ENCODE measurements at regions not wholly inside any gene's neighbourhood (a gene's known extent, or its start where the extent isn't known, plus 50 kb on each side); places are given as distances from the start of the nearest gene placed in this dataset.

DNA sequence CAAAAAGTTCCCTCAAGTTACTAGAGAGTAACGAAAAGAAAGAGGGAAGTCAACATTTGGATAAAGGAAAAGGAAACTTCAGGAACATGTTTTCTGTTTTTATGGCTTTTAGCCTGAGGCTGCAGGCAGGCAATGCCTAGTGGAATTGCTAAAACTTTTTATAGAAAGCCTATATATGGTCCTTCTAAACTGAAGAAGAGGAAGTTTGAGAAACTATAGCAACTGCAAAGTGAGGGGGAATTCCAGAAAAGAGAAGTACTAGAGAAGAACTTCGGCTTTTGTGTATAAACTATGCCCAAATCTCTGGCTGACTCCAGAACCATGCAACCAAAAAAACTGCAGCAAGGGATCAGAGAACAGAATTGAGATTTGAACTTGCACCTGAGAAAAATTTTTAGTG is 74.3 kb upstream of the ARHGAP42 start:
- H3K36me3 ChIP-seq: no peaks in the 10 kb centered on the region
- no peak for DNase-seq
- TF ChIP-seq, protein P1, sequence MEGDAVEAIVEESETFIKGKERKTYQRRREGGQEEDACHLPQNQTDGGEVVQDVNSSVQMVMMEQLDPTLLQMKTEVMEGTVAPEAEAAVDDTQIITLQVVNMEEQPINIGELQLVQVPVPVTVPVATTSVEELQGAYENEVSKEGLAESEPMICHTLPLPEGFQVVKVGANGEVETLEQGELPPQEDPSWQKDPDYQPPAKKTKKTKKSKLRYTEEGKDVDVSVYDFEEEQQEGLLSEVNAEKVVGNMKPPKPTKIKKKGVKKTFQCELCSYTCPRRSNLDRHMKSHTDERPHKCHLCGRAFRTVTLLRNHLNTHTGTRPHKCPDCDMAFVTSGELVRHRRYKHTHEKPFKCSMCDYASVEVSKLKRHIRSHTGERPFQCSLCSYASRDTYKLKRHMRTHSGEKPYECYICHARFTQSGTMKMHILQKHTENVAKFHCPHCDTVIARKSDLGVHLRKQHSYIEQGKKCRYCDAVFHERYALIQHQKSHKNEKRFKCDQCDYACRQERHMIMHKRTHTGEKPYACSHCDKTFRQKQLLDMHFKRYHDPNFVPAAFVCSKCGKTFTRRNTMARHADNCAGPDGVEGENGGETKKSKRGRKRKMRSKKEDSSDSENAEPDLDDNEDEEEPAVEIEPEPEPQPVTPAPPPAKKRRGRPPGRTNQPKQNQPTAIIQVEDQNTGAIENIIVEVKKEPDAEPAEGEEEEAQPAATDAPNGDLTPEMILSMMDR (IDR thresholded peaks at IDR 0.05; ENCODE audit: low read depth, low read length): no peak

DNA sequence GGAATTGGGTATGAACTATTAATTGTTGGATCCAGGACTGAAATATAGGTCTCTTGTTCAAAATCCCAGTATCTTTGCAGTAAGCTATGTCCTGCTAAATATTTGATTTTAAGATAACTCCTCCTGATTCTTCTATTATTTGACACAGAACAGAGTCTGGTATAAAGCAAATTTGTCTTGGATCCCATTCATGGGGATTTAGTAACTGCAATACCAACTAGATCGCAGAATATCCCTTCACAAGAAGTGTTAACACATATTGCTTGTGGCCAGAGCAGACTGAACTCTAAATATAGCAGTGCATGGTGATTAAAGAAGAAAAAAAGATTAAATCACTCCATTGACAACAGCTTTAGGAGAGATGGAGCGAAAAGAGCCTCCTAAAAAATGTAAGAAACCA is 68.2 kb upstream of the ARHGAP42 start:
- Histone ChIP-seq H3K36me3 (no peaks in the 10 kb centered on the region), H3K27me3 (ENCODE audit: insufficient read depth, low read depth, severe bottlenecking) (no peaks in the 10 kb centered on the region), H3K9me3 (ENCODE audit: severe bottlenecking) (peaks cover 12% of the 10 kb centered on the region), H3K4me3 (ENCODE audit: low read depth, low read length) (no peak overlapping the region), H3K27ac (no peak overlapping the region)
- DNase-seq: no peak
- TF ChIP-seq, protein P1 (IDR thresholded peaks at IDR 0.05; ENCODE audit: low read depth, low read length): no peak

More for the DNA sequence above, 74.3 kb upstream of the ARHGAP42 start:
- Histone ChIP-seq H3K27me3 (ENCODE audit: insufficient read depth, low read depth, severe bottlenecking) (no peaks in the 10 kb centered on the region), H3K9me3 (ENCODE audit: severe bottlenecking) (peaks cover 2% of the 10 kb centered on the region), H3K27ac (no peak overlapping the region), H3K4me3 (ENCODE audit: low read depth, low read length) (no peak overlapping the region)

GRCh38 chr11:100619484-100619883 is 67.6 kb upstream of the ARHGAP42 start:
- peaks cover 12% of the 10 kb centered on the region for H3K9me3 ChIP-seq (ENCODE audit: severe bottlenecking)

GRCh38 chr11:100622404-100622803 is 64.7 kb upstream of the ARHGAP42 start:
- no peaks in the 10 kb centered on the region for H3K36me3 ChIP-seq
- no peak overlapping the region for H3K4me3 ChIP-seq (ENCODE audit: low read depth, low read length)
- H3K9me3 ChIP-seq (ENCODE audit: severe bottlenecking): peaks cover 12% of the 10 kb centered on the region
- H3K27me3 ChIP-seq (ENCODE audit: insufficient read depth, low read depth, severe bottlenecking): no peaks in the 10 kb centered on the region
- DNase-seq: no peak
- TF ChIP-seq, protein P1 (IDR thresholded peaks at IDR 0.05; ENCODE audit: low read depth, low read length): no peak
- no peak overlapping the region for H3K27ac ChIP-seq

More at GRCh38 chr11:100619484-100619883, 67.6 kb upstream of the ARHGAP42 start:
- TF ChIP-seq, protein P1 (IDR thresholded peaks at IDR 0.05; ENCODE audit: low read depth, low read length): no peak
- H3K27ac ChIP-seq: no peak overlapping the region
- H3K4me3 ChIP-seq (ENCODE audit: low read depth, low read length): no peak overlapping the region
- H3K36me3 ChIP-seq: no peaks in the 10 kb centered on the region
- no peak for DNase-seq
- H3K27me3 ChIP-seq (ENCODE audit: insufficient read depth, low read depth, severe bottlenecking): no peaks in the 10 kb centered on the region

- Histone ChIP-seq H3K9me3 (ENCODE audit: severe bottlenecking) (peaks cover 12% of the 10 kb centered on the region), H3K27ac (no peak overlapping the region), H3K36me3 (no peaks in the 10 kb centered on the region), H3K27me3 (ENCODE audit: insufficient read depth, low read depth, severe bottlenecking) (no peaks in the 10 kb centered on the region), H3K4me3 (ENCODE audit: low read depth, low read length) (no peak overlapping the region)
- DNase-seq: no peak
- TF ChIP-seq, protein P1 (IDR thresholded peaks at IDR 0.05; ENCODE audit: low read depth, low read length): no peak
These were observed 62.7 kb upstream of the ARHGAP42 start for GRCh38 chr11:100624346-100624745.

- Histone ChIP-seq H3K9me3 (ENCODE audit: severe bottlenecking) (peaks cover 12% of the 10 kb centered on the region), H3K4me3 (ENCODE audit: low read depth, low read length) (no peak overlapping the region), H3K36me3 (no peaks in the 10 kb centered on the region), H3K27me3 (ENCODE audit: insufficient read depth, low read depth, severe bottlenecking) (no peaks in the 10 kb centered on the region), H3K27ac (no peak overlapping the region)
- TF ChIP-seq, protein P1 (IDR thresholded peaks at IDR 0.05; ENCODE audit: low read depth, low read length): no peak
- no peak for DNase-seq
These were observed 62.0 kb upstream of the ARHGAP42 start for GRCh38 chr11:100625041-100625440.

Measured in WERI-Rb-1 (cell line).